BE2C (cell line): ENCODE measurements at regions not wholly inside any gene's neighbourhood (a gene's known extent, or its start where the extent isn't known, plus 50 kb on each side); places are given as distances from the start of the nearest gene placed in this dataset.

Source experiments
- DNase-seq: peaks from one replicate; pipeline ENCODE4 v3.0.0-alpha.2; 2020
- H3K27me3 ChIP-seq: fragments of 250-450 bp; sonication (Bioruptor Pico); 2 replicates; pipeline ENCODE4 v1.5.1; 2020; ENCODE audit warnings: mild to moderate bottlenecking
- H3K36me3 ChIP-seq: fragments of 250-450 bp; sonication (Bioruptor Pico); 2 replicates; pipeline ENCODE4 v1.5.1; 2020; ENCODE audit warnings: mild to moderate bottlenecking
- H3K4me1 ChIP-seq: fragments of 250-450 bp; sonication (Bioruptor Pico); 2 replicates; pipeline ENCODE4 v1.5.1; 2020
- H3K4me3 ChIP-seq: 2 replicates; pipeline ENCODE4 v1.5.1; 2011; ENCODE audit warnings: low read depth, low read length
- H3K9me3 ChIP-seq: fragments of 250-450 bp; sonication (Bioruptor Pico); 2 replicates; pipeline ENCODE4 v1.5.1; 2020
- CTCF ChIP-seq: IDR thresholded peaks from 2 replicates; pipeline ENCODE4 v1.5.1; 2012; ENCODE audit warnings: mild to moderate bottlenecking, low read depth, low read length

GRCh38 chr3:102182162-102182561 is 252.7 kb upstream of the ZPLD1 start:
- Histone ChIP-seq H3K9me3 (no peaks in the 10 kb centered on the region), H3K4me3 (no peak overlapping the region), H3K27me3 (no peaks in the 10 kb centered on the region), H3K36me3 (no peaks in the 10 kb centered on the region), H3K4me1 (peaks cover 30% of the 10 kb centered on the region)
- TF ChIP-seq CTCF, result no peak
- no peak for DNase-seq

GRCh38 chr3:102183186-102183585 is 251.6 kb upstream of the ZPLD1 start:
- H3K36me3 ChIP-seq, result no peaks in the 10 kb centered on the region
- no peaks in the 10 kb centered on the region for H3K27me3 ChIP-seq
- TF ChIP-seq CTCF, result no peak
- H3K4me1 ChIP-seq, result peaks cover 30% of the 10 kb centered on the region
- no peaks in the 10 kb centered on the region for H3K9me3 ChIP-seq
- peak; percentile 47 for DNase-seq
- H3K4me3 ChIP-seq, result no peak overlapping the region

- Histone ChIP-seq H3K27me3 (no peaks in the 10 kb centered on the region), H3K36me3 (no peaks in the 10 kb centered on the region), H3K4me3 (no peak overlapping the region), H3K4me1 (peaks cover 29% of the 10 kb centered on the region), H3K9me3 (no peaks in the 10 kb centered on the region)
- no peak for TF ChIP-seq CTCF
- no peak for DNase-seq
Observed at GRCh38 chr3:102183623-102184022, 251.2 kb upstream of the ZPLD1 start.

DNA sequence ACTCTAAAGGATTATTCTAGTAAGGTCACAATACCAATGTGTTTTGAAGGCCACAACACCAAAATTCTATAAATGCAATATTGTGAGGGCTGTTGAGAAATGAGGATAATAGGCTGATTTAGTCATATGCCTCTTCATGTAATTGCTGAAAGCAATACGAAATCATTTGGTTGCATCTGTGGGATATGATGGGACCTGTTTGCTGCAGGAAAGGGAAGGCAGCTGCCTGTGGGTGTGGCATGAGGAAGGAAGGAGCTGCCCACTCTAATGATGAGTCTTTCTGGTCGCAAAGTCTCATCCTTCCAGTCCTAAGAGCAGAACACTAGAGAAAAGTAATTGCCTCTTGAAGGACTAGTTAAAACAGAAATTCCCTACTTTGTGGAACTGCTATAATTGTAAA is 245.3 kb upstream of the ZPLD1 start:
- Histone ChIP-seq H3K4me3 (no peak overlapping the region), H3K9me3 (no peaks in the 10 kb centered on the region), H3K27me3 (no peaks in the 10 kb centered on the region), H3K36me3 (no peaks in the 10 kb centered on the region), H3K4me1 (no peaks in the 10 kb centered on the region)
- DNase-seq, result no peak
- TF ChIP-seq CTCF, result no peak

DNA sequence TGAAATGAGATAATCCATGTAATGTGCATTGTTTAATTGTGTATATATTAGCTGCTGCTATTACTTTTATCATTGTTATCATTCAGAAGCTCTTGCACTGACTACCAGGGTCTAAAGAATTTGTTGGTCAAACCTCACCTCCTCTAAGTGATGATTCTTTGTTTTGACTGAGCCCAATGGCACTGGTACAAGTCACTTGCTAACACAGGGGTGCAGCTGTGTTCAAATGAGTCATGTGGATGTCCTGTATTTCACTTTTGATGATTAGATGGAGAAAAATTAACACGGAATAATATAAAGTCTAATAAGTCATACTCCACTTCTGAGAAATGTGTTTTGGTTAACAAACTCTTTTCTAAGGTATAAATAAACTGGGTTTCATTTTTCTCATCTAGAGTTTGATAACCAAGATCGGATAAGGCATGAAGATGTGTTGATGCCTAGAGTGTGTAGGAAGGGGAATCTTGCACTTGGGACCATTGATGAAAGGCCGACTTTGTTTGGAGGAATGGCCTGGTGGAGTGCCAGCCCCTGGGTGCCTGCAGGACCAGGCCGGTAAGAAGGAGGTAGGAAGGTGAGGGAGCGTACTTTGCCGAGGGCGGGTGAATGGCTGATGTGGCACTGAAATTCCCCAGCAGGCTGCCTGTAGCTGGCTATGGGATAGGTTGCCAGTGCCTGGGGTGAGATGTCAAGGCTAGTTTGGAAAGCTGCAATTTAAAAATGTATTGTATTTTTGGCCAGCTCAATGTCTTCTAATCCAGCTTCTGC is 244.7 kb upstream of the ZPLD1 start:
- no peaks in the 10 kb centered on the region for H3K27me3 ChIP-seq
- no peak for DNase-seq
- no peak overlapping the region for H3K4me3 ChIP-seq
- no peaks in the 10 kb centered on the region for H3K9me3 ChIP-seq
- no peak for TF ChIP-seq CTCF
- no peaks in the 10 kb centered on the region for H3K4me1 ChIP-seq
- H3K36me3 ChIP-seq, result no peaks in the 10 kb centered on the region

DNA sequence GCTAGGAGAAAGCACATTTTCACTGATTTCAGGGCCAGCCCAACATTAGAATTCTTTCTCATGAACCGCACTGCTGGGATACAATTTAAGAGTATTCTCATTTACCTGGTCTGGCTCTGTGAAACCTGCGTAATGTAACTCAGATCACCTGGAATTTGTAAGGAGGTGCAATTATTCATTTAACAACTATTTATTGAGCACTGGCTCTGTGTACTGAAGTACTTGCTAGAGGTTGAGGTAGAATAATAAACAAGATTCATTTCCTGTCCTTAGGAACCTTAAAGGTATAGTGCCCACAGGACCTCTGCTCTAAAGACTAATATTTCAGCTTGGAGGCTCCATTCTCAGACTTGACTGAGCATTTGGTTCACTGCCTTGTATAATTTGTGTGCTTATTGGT is 242.2 kb upstream of the ZPLD1 start:
- H3K4me1 ChIP-seq, result no peaks in the 10 kb centered on the region
- no peak for DNase-seq
- no peak for TF ChIP-seq CTCF

More for the DNA sequence above, 242.2 kb upstream of the ZPLD1 start:
- Histone ChIP-seq H3K36me3 (no peaks in the 10 kb centered on the region), H3K4me3 (no peak overlapping the region), H3K27me3 (no peaks in the 10 kb centered on the region), H3K9me3 (no peaks in the 10 kb centered on the region)
